Lower lobe of right lung (tissue), 2 donors: ENCODE measurements at regions not wholly inside any gene's neighbourhood (a gene's known extent, or its start where the extent isn't known, plus 50 kb on each side); places are given as distances from the start of the nearest gene placed in this dataset.

ENCODE experiments used
- ATAC-seq, 2 donors: fragments of 200-7000 bp; cut with Tn5 transposase; one replicate each; pipeline ENCODE4 v1.9.1; 2020 to 2022; ENCODE audit warnings: mild to moderate bottlenecking in 2 of 2, moderate library complexity in 2 of 2
- DNase-seq: peaks from one replicate; pipeline ENCODE4 v3.0.0-alpha.2; 2020
- H3K27ac ChIP-seq: fragments of 200-600 bp; one replicate; pipeline ENCODE4 v1.8.0; 2022
- H3K27me3 ChIP-seq: fragments of 200-600 bp; one replicate; pipeline ENCODE4 v1.8.0; 2022; ENCODE audit warnings: low read depth
- H3K36me3 ChIP-seq: fragments of 200-600 bp; one replicate; pipeline ENCODE4 v1.8.0; 2022; ENCODE audit warnings: mild to moderate bottlenecking
- H3K4me1 ChIP-seq: fragments of 200-600 bp; one replicate; pipeline ENCODE4 v1.8.0; 2022
- H3K4me3 ChIP-seq: fragments of 200-600 bp; one replicate; pipeline ENCODE4 v1.8.0; 2022; ENCODE audit warnings: mild to moderate bottlenecking
- H3K9me3 ChIP-seq: fragments of 200-600 bp; one replicate; pipeline ENCODE4 v1.8.0; 2022
- intact Hi-C: fragments of 100-400 bp; cut with DNase I; formaldehyde crosslinking; loops from one replicate; pipeline ENCODE4 v1.11.0; 2022
- TF ChIP-seq, protein P1 (sequence below): fragments of 200-600 bp; IDR thresholded peaks from one replicate; pipeline ENCODE4 v1.8.0; 2022; ENCODE audit warnings: antibody characterized with exemption, mild to moderate bottlenecking
- donor health status: DM: no; HTN: yes; CAD: no; lungs with severe emphysema.

DNA sequence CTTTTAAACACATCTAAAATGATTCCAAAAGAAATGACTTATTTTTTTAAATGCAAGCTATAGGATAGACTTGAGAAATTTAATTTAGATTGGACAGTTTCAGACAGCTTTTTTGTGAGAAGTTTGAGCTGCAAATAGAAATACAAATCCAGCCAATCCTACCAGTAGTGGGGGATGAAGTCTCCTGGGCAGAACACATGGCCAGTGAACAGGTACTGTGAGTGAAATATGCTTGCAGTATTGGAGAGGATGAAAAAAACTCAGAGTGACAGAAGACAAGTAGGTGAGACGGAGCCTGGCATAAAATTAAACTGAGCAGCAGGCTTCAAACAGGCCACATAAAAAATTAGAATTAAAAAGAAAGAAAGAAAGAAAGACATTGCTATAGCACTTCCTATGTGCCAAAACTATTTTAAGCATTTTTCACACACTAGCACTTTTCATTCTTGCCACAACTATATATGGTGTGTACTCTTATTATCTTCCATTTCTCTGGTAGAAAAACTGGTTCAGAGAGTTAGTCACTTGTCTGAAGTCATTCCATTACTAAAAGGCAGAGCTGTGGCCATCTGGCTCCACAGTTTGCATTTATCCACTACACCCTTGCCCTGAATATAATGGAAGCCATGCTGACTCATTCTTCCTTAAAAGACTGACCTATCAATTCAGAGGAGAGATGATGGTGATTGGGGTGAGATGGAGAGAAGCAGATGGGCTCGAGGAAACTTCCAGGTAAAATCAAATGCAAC, 310.2 kb upstream of the CTNND2 start:
- ATAC-seq (no peak), DNase-seq (no peak)
- no peaks in the 10 kb centered on the region for H3K27me3 ChIP-seq
- H3K4me1 ChIP-seq: no peaks in the 10 kb centered on the region
- H3K4me3 ChIP-seq: no peak overlapping the region
- intact Hi-C loops: no loop called here
- H3K9me3 ChIP-seq: peaks cover 14% of the 10 kb centered on the region
- H3K36me3 ChIP-seq: no peaks in the 10 kb centered on the region
- H3K27ac ChIP-seq: no peak overlapping the region
- TF ChIP-seq, protein P1, sequence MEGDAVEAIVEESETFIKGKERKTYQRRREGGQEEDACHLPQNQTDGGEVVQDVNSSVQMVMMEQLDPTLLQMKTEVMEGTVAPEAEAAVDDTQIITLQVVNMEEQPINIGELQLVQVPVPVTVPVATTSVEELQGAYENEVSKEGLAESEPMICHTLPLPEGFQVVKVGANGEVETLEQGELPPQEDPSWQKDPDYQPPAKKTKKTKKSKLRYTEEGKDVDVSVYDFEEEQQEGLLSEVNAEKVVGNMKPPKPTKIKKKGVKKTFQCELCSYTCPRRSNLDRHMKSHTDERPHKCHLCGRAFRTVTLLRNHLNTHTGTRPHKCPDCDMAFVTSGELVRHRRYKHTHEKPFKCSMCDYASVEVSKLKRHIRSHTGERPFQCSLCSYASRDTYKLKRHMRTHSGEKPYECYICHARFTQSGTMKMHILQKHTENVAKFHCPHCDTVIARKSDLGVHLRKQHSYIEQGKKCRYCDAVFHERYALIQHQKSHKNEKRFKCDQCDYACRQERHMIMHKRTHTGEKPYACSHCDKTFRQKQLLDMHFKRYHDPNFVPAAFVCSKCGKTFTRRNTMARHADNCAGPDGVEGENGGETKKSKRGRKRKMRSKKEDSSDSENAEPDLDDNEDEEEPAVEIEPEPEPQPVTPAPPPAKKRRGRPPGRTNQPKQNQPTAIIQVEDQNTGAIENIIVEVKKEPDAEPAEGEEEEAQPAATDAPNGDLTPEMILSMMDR: no peak

DNA sequence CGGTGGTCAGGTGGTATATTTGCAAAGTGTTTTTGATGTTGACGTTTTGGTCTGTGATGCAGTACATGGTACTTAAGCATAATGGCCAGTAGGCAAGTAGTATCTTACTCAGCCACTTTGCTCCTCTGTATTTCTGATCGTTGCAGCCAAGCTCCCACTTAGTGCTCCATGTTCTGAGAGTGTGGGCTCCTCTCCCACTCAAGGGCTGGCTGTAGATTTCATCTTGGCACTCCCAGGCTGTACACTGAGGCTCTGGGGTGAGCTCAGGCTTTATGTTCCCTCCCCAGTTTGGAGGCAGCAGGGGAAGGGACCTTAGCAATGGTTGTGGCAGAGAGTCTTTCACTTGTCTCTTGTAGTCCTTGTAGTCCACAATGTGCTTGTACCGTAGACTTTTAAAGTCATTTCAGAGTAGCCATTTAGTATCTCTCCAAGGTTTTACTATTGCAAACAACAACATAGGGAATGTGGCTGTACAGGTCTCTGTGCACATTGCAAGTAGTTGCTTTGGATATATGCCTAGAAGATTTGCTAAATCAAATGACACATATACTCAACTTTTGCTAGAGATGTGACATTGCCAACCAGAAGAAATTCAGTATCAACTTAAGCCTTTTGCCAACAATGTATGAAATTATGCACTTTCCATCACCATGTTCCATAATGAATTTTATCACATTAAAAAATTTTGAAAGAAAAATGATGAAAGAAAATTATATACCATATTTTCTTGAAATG, 304.3 kb upstream of the CTNND2 start:
- H3K36me3 ChIP-seq: no peaks in the 10 kb centered on the region
- no peaks in the 10 kb centered on the region for H3K4me1 ChIP-seq
- ATAC-seq: no peak
- H3K27me3 ChIP-seq: no peaks in the 10 kb centered on the region
- no peak for DNase-seq
- no peak overlapping the region for H3K27ac ChIP-seq
- H3K4me3 ChIP-seq: no peak overlapping the region
- peaks cover 8% of the 10 kb centered on the region for H3K9me3 ChIP-seq
- TF ChIP-seq, protein P1: no peak
- intact Hi-C loops: no loop called here

DNA sequence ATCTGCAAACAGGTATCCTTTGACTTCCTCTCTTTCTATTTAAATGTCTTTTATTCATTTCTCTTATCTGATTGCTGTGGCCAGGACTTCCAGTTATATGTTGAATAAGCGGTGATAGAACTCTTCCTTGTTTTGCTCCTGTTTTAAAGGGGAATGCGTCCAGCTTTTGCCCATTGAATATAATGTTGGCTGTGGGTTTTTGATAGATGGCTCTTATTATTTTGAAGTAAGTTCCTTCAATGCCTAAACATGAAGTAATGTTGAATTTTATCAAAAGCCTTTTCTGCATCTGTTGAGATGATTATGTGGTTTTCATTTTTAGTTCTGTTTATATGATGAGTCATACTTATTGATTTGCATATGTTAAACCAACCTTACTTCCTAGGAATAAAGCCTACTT, 300.5 kb upstream of the CTNND2 start:
- ATAC-seq (no peak), DNase-seq (no peak)
- intact Hi-C loops: no loop called here

DNA sequence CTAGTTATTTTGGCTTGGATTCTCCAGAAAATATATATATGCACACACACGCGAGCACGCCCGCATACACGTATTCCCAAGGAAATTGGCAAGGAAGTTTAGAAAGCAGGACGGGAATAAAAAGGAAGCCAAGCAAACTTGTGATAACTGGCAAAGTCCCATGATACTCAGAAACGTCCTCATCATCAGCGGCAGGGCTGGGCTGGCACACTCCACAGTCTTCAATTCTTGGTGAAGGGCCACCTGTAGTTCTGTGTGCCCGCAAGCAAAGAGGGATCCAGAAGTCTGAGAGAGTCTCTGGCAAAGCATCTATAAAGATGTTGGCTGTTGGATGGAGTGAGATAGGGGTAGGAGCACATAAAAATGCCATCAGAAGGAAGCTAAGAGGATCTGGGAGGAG, 289.3 kb upstream of the CTNND2 start:
- H3K27me3 ChIP-seq: no peaks in the 10 kb centered on the region
- intact Hi-C loops: no loop called here
- ATAC-seq: no peak

More for the DNA sequence above, 300.5 kb upstream of the CTNND2 start:
- Histone ChIP-seq H3K4me3 (no peak overlapping the region), H3K27me3 (no peaks in the 10 kb centered on the region), H3K27ac (no peak overlapping the region), H3K4me1 (no peaks in the 10 kb centered on the region), H3K36me3 (no peaks in the 10 kb centered on the region), H3K9me3 (no peaks in the 10 kb centered on the region)
- TF ChIP-seq, protein P1: no peak

DNA sequence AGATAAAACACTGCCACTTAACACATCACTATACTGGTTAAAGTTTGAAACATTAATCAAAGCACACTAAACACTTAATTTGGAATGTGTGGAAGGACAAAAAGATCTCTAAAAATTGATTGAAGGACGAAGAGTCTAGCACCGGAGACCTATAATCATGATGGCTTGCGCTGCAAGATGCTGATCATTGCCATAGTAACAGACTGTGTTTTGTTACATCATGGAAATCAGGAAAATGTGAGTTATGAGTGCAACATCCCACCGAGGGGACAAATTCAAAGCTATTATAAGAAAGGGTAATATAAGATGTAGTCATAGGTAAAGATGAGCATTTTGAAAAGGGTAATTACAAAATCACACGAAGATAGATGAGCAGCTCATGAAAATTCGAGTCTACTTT, 278.8 kb upstream of the CTNND2 start:
- Histone ChIP-seq H3K9me3 (no peaks in the 10 kb centered on the region), H3K36me3 (no peaks in the 10 kb centered on the region), H3K27me3 (no peaks in the 10 kb centered on the region), H3K4me3 (no peak overlapping the region), H3K4me1 (no peaks in the 10 kb centered on the region), H3K27ac (no peak overlapping the region)
- ATAC-seq (no peak), DNase-seq (no peak)
- intact Hi-C loops: no loop called here
- TF ChIP-seq, protein P1: no peak

More for the DNA sequence above, 289.3 kb upstream of the CTNND2 start:
- TF ChIP-seq, protein P1: no peak
- Histone ChIP-seq H3K4me3 (no peak overlapping the region), H3K36me3 (no peaks in the 10 kb centered on the region), H3K4me1 (no peaks in the 10 kb centered on the region), H3K9me3 (no peaks in the 10 kb centered on the region), H3K27ac (no peak overlapping the region)
- no peak for DNase-seq
